ENCODE measurements at regions not wholly inside any gene's neighbourhood (a gene's known extent, or its start where the extent isn't known, plus 50 kb on each side); places are given as distances from the start of the nearest gene placed in this dataset.
"Not testable (repeated sequence)": the region's sequence is repeated elsewhere in the genome, so short reads cannot be mapped to it uniquely, and the experiment has no call there.

- not testable (repeated sequence) for DNase-seq
These were observed 76.5 kb upstream of the LINC00632 start for GRCh38 chrX:140633105-140633504.

GRCh38 chrX:140608111-140608510 is 101.4 kb upstream of the LINC00632 start:
- DNase-seq, result no peak

GRCh38 chrX:140602140-140602539 is 97.3 kb upstream of the SOX3 start:
- no peak for DNase-seq

- no peak for DNase-seq
These were observed 95.0 kb upstream of the SOX3 start for GRCh38 chrX:140599851-140600250.

- no peak for DNase-seq
These were observed 84.8 kb upstream of the SOX3 start for GRCh38 chrX:140589657-140590056.

- DNase-seq, result no peak
These were observed 82.1 kb upstream of the SOX3 start for GRCh38 chrX:140586951-140587350.

GRCh38 chrX:140580478-140580877 is 75.6 kb upstream of the SOX3 start:
- no peak for DNase-seq

GRCh38 chrX:140572724-140573123 is 67.9 kb upstream of the SOX3 start:
- peak; percentile 9 for DNase-seq

- DNase-seq, result no peak
These were observed 59.0 kb upstream of the SOX3 start for GRCh38 chrX:140563893-140564292.
